ENCODE measurements at regions not wholly inside any gene's neighbourhood (a gene's known extent, or its start where the extent isn't known, plus 50 kb on each side); places are given as distances from the start of the nearest gene placed in this dataset.

GRCh38 chr3:101172516-101172915, 147.9 kb downstream of the IMPG2 start:
- H3K4me1 Mint-ChIP-seq: peaks cover 8% of the 10 kb centered on the region
- DNase-seq: no peak
- POLR2A ChIA-PET: no interaction called here
- H3K4me3 Mint-ChIP-seq: no peak overlapping the region
- no peaks in the 10 kb centered on the region for H3K27me3 Mint-ChIP-seq
- CTCF ChIA-PET: no interaction called here
- no peaks in the 10 kb centered on the region for H3K9me3 Mint-ChIP-seq
- no peaks in the 10 kb centered on the region for H3K36me3 Mint-ChIP-seq (ENCODE audit: low read depth)
- H3K27ac Mint-ChIP-seq: no peak overlapping the region

- H3K4me1 Mint-ChIP-seq: peaks cover 8% of the 10 kb centered on the region
- H3K9me3 Mint-ChIP-seq: no peaks in the 10 kb centered on the region
- POLR2A ChIA-PET: no interaction called here
- H3K4me3 Mint-ChIP-seq: no peak overlapping the region
- no peaks in the 10 kb centered on the region for H3K36me3 Mint-ChIP-seq (ENCODE audit: low read depth)
- H3K27me3 Mint-ChIP-seq: no peaks in the 10 kb centered on the region
- CTCF ChIA-PET: no interaction called here
- no peak for DNase-seq
- no peak overlapping the region for H3K27ac Mint-ChIP-seq
Observed at GRCh38 chr3:101171681-101172191, 148.6 kb downstream of the IMPG2 start.

GRCh38 chr3:101170806-101171558, 149.4 kb downstream of the IMPG2 start:
- Mint-ChIP-seq H3K27ac (no peak overlapping the region), H3K9me3 (no peaks in the 10 kb centered on the region), H3K4me1 (peaks cover 8% of the 10 kb centered on the region), H3K4me3 (no peak overlapping the region), H3K36me3 (ENCODE audit: low read depth) (no peaks in the 10 kb centered on the region), H3K27me3 (no peaks in the 10 kb centered on the region)
- POLR2A ChIA-PET: no interaction called here
- CTCF ChIA-PET: no interaction called here
- DNase-seq: no peak

- H3K9me3 Mint-ChIP-seq: no peaks in the 10 kb centered on the region
- H3K36me3 Mint-ChIP-seq (ENCODE audit: low read depth): no peaks in the 10 kb centered on the region
- DNase-seq: no peak
- ChIA-PET POLR2A (no interaction called here), CTCF (no interaction called here)
- peaks cover 8% of the 10 kb centered on the region for H3K4me1 Mint-ChIP-seq
- H3K27ac Mint-ChIP-seq: no peak overlapping the region
- H3K4me3 Mint-ChIP-seq: no peak overlapping the region
- H3K27me3 Mint-ChIP-seq: no peaks in the 10 kb centered on the region
Observed at GRCh38 chr3:101170062-101170771, 150.2 kb downstream of the IMPG2 start.

GRCh38 chr3:101169516-101169915, 150.9 kb downstream of the IMPG2 start:
- no peak overlapping the region for H3K4me3 Mint-ChIP-seq
- no peaks in the 10 kb centered on the region for H3K27me3 Mint-ChIP-seq
- CTCF ChIA-PET: no interaction called here
- H3K27ac Mint-ChIP-seq: no peak overlapping the region
- no peak for DNase-seq
- POLR2A ChIA-PET: no interaction called here
- no peaks in the 10 kb centered on the region for H3K36me3 Mint-ChIP-seq (ENCODE audit: low read depth)
- H3K4me1 Mint-ChIP-seq: peaks cover 8% of the 10 kb centered on the region
- H3K9me3 Mint-ChIP-seq: no peaks in the 10 kb centered on the region

GRCh38 chr3:101167376-101167775, 153.0 kb downstream of the IMPG2 start:
- DNase-seq: no peak
- Mint-ChIP-seq H3K36me3 (ENCODE audit: low read depth) (no peaks in the 10 kb centered on the region), H3K4me3 (no peak overlapping the region), H3K27me3 (no peaks in the 10 kb centered on the region), H3K27ac (no peak overlapping the region), H3K9me3 (no peaks in the 10 kb centered on the region), H3K4me1 (peaks cover 8% of the 10 kb centered on the region)
- CTCF ChIA-PET: no interaction called here
- POLR2A ChIA-PET: no interaction called here

GRCh38 chr3:101166150-101166549, 154.2 kb downstream of the IMPG2 start:
- no peaks in the 10 kb centered on the region for H3K9me3 Mint-ChIP-seq
- H3K27ac Mint-ChIP-seq: no peak overlapping the region
- no peak overlapping the region for H3K4me3 Mint-ChIP-seq
- POLR2A ChIA-PET: no interaction called here
- H3K4me1 Mint-ChIP-seq: peaks cover 3% of the 10 kb centered on the region
- no peak for DNase-seq
- CTCF ChIA-PET: no interaction called here
- peaks cover 6% of the 10 kb centered on the region for H3K27me3 Mint-ChIP-seq
- no peaks in the 10 kb centered on the region for H3K36me3 Mint-ChIP-seq (ENCODE audit: low read depth)

GRCh38 chr3:101163554-101163953, 156.8 kb downstream of the IMPG2 start:
- peaks cover 6% of the 10 kb centered on the region for H3K27me3 Mint-ChIP-seq
- no peak for DNase-seq
- POLR2A ChIA-PET: no interaction called here
- no peaks in the 10 kb centered on the region for H3K9me3 Mint-ChIP-seq
- H3K36me3 Mint-ChIP-seq (ENCODE audit: low read depth): no peaks in the 10 kb centered on the region
- no peaks in the 10 kb centered on the region for H3K4me1 Mint-ChIP-seq
- H3K27ac Mint-ChIP-seq: no peak overlapping the region
- CTCF ChIA-PET: no interaction called here
- H3K4me3 Mint-ChIP-seq: no peak overlapping the region

GRCh38 chr3:101159478-101159877, 160.9 kb downstream of the IMPG2 start:
- Mint-ChIP-seq H3K27me3 (peaks cover 11% of the 10 kb centered on the region), H3K9me3 (no peaks in the 10 kb centered on the region), H3K36me3 (ENCODE audit: low read depth) (no peaks in the 10 kb centered on the region), H3K4me1 (no peaks in the 10 kb centered on the region), H3K27ac (no peak overlapping the region), H3K4me3 (no peak overlapping the region)
- POLR2A ChIA-PET: no interaction called here
- CTCF ChIA-PET: no interaction called here
- DNase-seq: no peak

GRCh38 chr3:101158374-101158773, 162.0 kb downstream of the IMPG2 start:
- ChIA-PET POLR2A (no interaction called here), CTCF (no interaction called here)
- DNase-seq: no peak
- no peaks in the 10 kb centered on the region for H3K9me3 Mint-ChIP-seq
- peaks cover 12% of the 10 kb centered on the region for H3K27me3 Mint-ChIP-seq
- H3K36me3 Mint-ChIP-seq (ENCODE audit: low read depth): no peaks in the 10 kb centered on the region
- H3K27ac Mint-ChIP-seq: no peak overlapping the region
- no peak overlapping the region for H3K4me3 Mint-ChIP-seq
- H3K4me1 Mint-ChIP-seq: no peaks in the 10 kb centered on the region

- no peaks in the 10 kb centered on the region for H3K4me1 Mint-ChIP-seq
Observed at GRCh38 chr3:101156787-101157345, 163.5 kb downstream of the IMPG2 start.

GRCh38 chr3:101155825-101156224, 162.6 kb upstream of the ABI3BP start:
- ChIA-PET CTCF (no interaction called here), POLR2A (interaction anchor here (0.8 kb wide), 1 partner anchor 30 kb away, joined by 3 read pairs; no protein-coding TSS in a partner anchor)
- Mint-ChIP-seq H3K36me3 (ENCODE audit: low read depth) (no peaks in the 10 kb centered on the region), H3K27me3 (peaks cover 13% of the 10 kb centered on the region), H3K4me1 (no peaks in the 10 kb centered on the region), H3K27ac (no peak overlapping the region), H3K9me3 (no peaks in the 10 kb centered on the region), H3K4me3 (no peak overlapping the region)
- no peak for DNase-seq

More at GRCh38 chr3:101156787-101157345, 163.5 kb downstream of the IMPG2 start:
- DNase-seq: no peak
- ChIA-PET POLR2A (no interaction called here), CTCF (no interaction called here)
- H3K27me3 Mint-ChIP-seq: peaks cover 15% of the 10 kb centered on the region
- H3K4me3 Mint-ChIP-seq: no peak overlapping the region
- H3K27ac Mint-ChIP-seq: no peak overlapping the region
- no peaks in the 10 kb centered on the region for H3K36me3 Mint-ChIP-seq (ENCODE audit: low read depth)
- H3K9me3 Mint-ChIP-seq: no peaks in the 10 kb centered on the region

- CTCF ChIA-PET: no interaction called here
- H3K4me3 Mint-ChIP-seq: no peak overlapping the region
- no peak for DNase-seq
- no peaks in the 10 kb centered on the region for H3K9me3 Mint-ChIP-seq
- no peaks in the 10 kb centered on the region for H3K36me3 Mint-ChIP-seq (ENCODE audit: low read depth)
- no peak overlapping the region for H3K27ac Mint-ChIP-seq
- no peaks in the 10 kb centered on the region for H3K4me1 Mint-ChIP-seq
- H3K27me3 Mint-ChIP-seq: peaks cover 16% of the 10 kb centered on the region
- POLR2A ChIA-PET: no interaction called here
Observed at GRCh38 chr3:101154401-101154800, 161.2 kb upstream of the ABI3BP start.
